ENCODE measurements at regions not wholly inside any gene's neighbourhood (a gene's known extent, or its start where the extent isn't known, plus 50 kb on each side); places are given as distances from the start of the nearest gene placed in this dataset.

GRCh38 chr14:98312006-98312405, 960.0 kb downstream of the BCL11B start:
- H3K27me3 Mint-ChIP-seq (ENCODE audit: insufficient read depth), result no peaks in the 10 kb centered on the region
- no peaks in the 10 kb centered on the region for H3K4me1 Mint-ChIP-seq
- no peaks in the 10 kb centered on the region for H3K27me3 ChIP-seq (ENCODE audit: control insufficient read depth, insufficient read depth, low read length, poor library complexity, severe bottlenecking)
- no peaks in the 10 kb centered on the region for H3K9me3 ChIP-seq (ENCODE audit: control insufficient read depth, low read length)
- no peak overlapping the region for H3K9ac ChIP-seq (ENCODE audit: extremely low read depth, low read length, poor library complexity, severe bottlenecking)
- no peak overlapping the region for H3K27ac ChIP-seq (ENCODE audit: low read depth, low read length)
- no peaks in the 10 kb centered on the region for H3K36me3 Mint-ChIP-seq (ENCODE audit: low read depth)
- no peak overlapping the region for H3K27ac Mint-ChIP-seq
- H3K4me1 ChIP-seq (ENCODE audit: control insufficient read depth, insufficient read depth, low read length), result no peaks in the 10 kb centered on the region
- no peak for DNase-seq
- H3K36me3 ChIP-seq (ENCODE audit: control insufficient read depth, insufficient read depth, low read length), result no peaks in the 10 kb centered on the region
- 85% methylated on average over 1 of the region's 1 CpG; no CpG with 5 or more reads in 1 of the 2 experiments for WGBS, 2 experiments (ENCODE audit: insufficient coverage in 1 of 2, insufficient read length in 1 of 2)
- H3K4me3 ChIP-seq (ENCODE audit: low read length), result no peak overlapping the region
- no peak overlapping the region for H3K4me3 Mint-ChIP-seq
- no peak for TF ChIP-seq CTCF (conservative IDR thresholded peaks at IDR 0.05)
- H3K9me3 Mint-ChIP-seq, result peaks cover 4% of the 10 kb centered on the region

GRCh38 chr14:98321841-98322240, 950.2 kb downstream of the BCL11B start:
- Histone ChIP-seq H3K4me3 (ENCODE audit: low read length) (no peak overlapping the region), H3K9me3 (ENCODE audit: control insufficient read depth, low read length) (peaks cover 11% of the 10 kb centered on the region), H3K4me1 (ENCODE audit: control insufficient read depth, insufficient read depth, low read length) (peaks cover 6% of the 10 kb centered on the region), H3K9ac (ENCODE audit: extremely low read depth, low read length, poor library complexity, severe bottlenecking) (no peak overlapping the region), H3K27ac (ENCODE audit: low read depth, low read length) (no peak overlapping the region), H3K27me3 (ENCODE audit: control insufficient read depth, insufficient read depth, low read length, poor library complexity, severe bottlenecking) (no peaks in the 10 kb centered on the region), H3K36me3 (ENCODE audit: control insufficient read depth, insufficient read depth, low read length) (no peaks in the 10 kb centered on the region)
- no peak for TF ChIP-seq CTCF (conservative IDR thresholded peaks at IDR 0.05)
- no peak for DNase-seq
- no peaks in the 10 kb centered on the region for H3K36me3 Mint-ChIP-seq (ENCODE audit: low read depth)
- WGBS, 2 experiments (ENCODE audit: insufficient coverage in 1 of 2, insufficient read length in 1 of 2), result 84% methylated on average over 3 of the region's 3 CpGs; no CpG with 5 or more reads in 1 of the 2 experiments
- no peak overlapping the region for H3K4me3 Mint-ChIP-seq
- no peaks in the 10 kb centered on the region for H3K4me1 Mint-ChIP-seq
- H3K27me3 Mint-ChIP-seq (ENCODE audit: insufficient read depth), result no peaks in the 10 kb centered on the region
- H3K27ac Mint-ChIP-seq, result no peak overlapping the region
- peaks cover 16% of the 10 kb centered on the region for H3K9me3 Mint-ChIP-seq

- peaks cover 9% of the 10 kb centered on the region for H3K4me1 ChIP-seq (ENCODE audit: control insufficient read depth, insufficient read depth, low read length)
- no peak overlapping the region for H3K4me3 Mint-ChIP-seq
- H3K36me3 Mint-ChIP-seq (ENCODE audit: low read depth), result no peaks in the 10 kb centered on the region
- H3K4me1 Mint-ChIP-seq, result peaks cover 3% of the 10 kb centered on the region
- H3K9me3 ChIP-seq (ENCODE audit: control insufficient read depth, low read length), result peaks cover 12% of the 10 kb centered on the region
- TF ChIP-seq CTCF (conservative IDR thresholded peaks at IDR 0.05), result no peak
- 94% methylated on average over 2 of the region's 2 CpGs; no CpG with 5 or more reads in 1 of the 2 experiments for WGBS, 2 experiments (ENCODE audit: insufficient coverage in 1 of 2, insufficient read length in 1 of 2)
- H3K27ac Mint-ChIP-seq, result no peak overlapping the region
- H3K9me3 Mint-ChIP-seq, result peaks cover 16% of the 10 kb centered on the region
- no peaks in the 10 kb centered on the region for H3K27me3 Mint-ChIP-seq (ENCODE audit: insufficient read depth)
- H3K9ac ChIP-seq (ENCODE audit: extremely low read depth, low read length, poor library complexity, severe bottlenecking), result no peak overlapping the region
- H3K27me3 ChIP-seq (ENCODE audit: control insufficient read depth, insufficient read depth, low read length, poor library complexity, severe bottlenecking), result no peaks in the 10 kb centered on the region
- H3K36me3 ChIP-seq (ENCODE audit: control insufficient read depth, insufficient read depth, low read length), result no peaks in the 10 kb centered on the region
- DNase-seq, result no peak
- H3K4me3 ChIP-seq (ENCODE audit: low read length), result no peak overlapping the region
- no peak overlapping the region for H3K27ac ChIP-seq (ENCODE audit: low read depth, low read length)
These were observed 948.2 kb downstream of the BCL11B start for GRCh38 chr14:98323836-98324235.

All from endodermal cell (in vitro differentiated cells).